PC-3 (cell line): ENCODE measurements at regions not wholly inside any gene's neighbourhood (a gene's known extent, or its start where the extent isn't known, plus 50 kb on each side); places are given as distances from the start of the nearest gene placed in this dataset.
"Not testable (repeated sequence)": the region's sequence is repeated elsewhere in the genome, so short reads cannot be mapped to it uniquely, and the experiment has no call there.

Experiments used
- ATAC-seq: fragments of 200-7000 bp; cut with Tn5 transposase; 2 replicates; pipeline ENCODE4 v1.9.1; 2020; ENCODE audit warnings: mild to moderate bottlenecking, moderate library complexity
- BruUV-seq: library from RNA; stranded (reverse); fragments of 400-500 nt; replicated peaks from 2 replicates; lab custom pipeline; 2021; lab: Mats Ljungman, UMichigan
- CTCF ChIA-PET: fragments of 300-600 bp; sonication (Branson Sonifier 250); formaldehyde crosslinking; loops from one replicate; lab custom pipeline; 2022; ENCODE audit warnings: antibody characterized with exemption; lab: Charles Lee
- POLR2A ChIA-PET: fragments of 300-600 bp; sonication (Branson Sonifier 250); formaldehyde crosslinking; loops from one replicate; lab custom pipeline; 2022; ENCODE audit warnings: antibody characterized with exemption; ENCODE audit not compliant: unreplicated experiment; lab: Charles Lee
- DNase-seq: peaks from one replicate; pipeline ENCODE4 v3.0.0-alpha.2; 2015
- H2AFZ ChIP-seq: fragments of 300-600 bp; sonication (generic); 2 replicates; pipeline ENCODE4 v1.6.0; 2016; ENCODE audit warnings: antibody characterized with exemption, low read length
- H3F3A ChIP-seq: fragments of 300-600 bp; sonication (generic); one replicate; pipeline ENCODE4 v1.6.0; 2017; ENCODE audit warnings: antibody characterized with exemption, low read length, control low read depth, mild to moderate bottlenecking; ENCODE audit not compliant: unreplicated experiment
- H3K27ac ChIP-seq: fragments of 300-600 bp; sonication (generic); 2 replicates; pipeline ENCODE4 v1.5.1; 2016; ENCODE audit warnings: mild to moderate bottlenecking, low read length
- H3K27me3 ChIP-seq: fragments of 300-600 bp; sonication (generic); 2 replicates; pipeline ENCODE4 v1.6.1; 2016; ENCODE audit warnings: low read length, mixed read lengths
- H3K36me3 ChIP-seq: fragments of 300-600 bp; sonication (generic); 2 replicates; pipeline ENCODE4 v1.6.1; 2016; ENCODE audit warnings: low read depth, mixed run types, low read length, mixed read lengths
- H3K4me1 ChIP-seq: fragments of 300-600 bp; sonication (generic); 2 replicates; pipeline ENCODE4 v1.5.1; 2016; ENCODE audit warnings: low read length; ENCODE audit not compliant: insufficient read depth
- H3K4me2 ChIP-seq: fragments of 300-600 bp; sonication (generic); 2 replicates; pipeline ENCODE4 v1.6.0; 2016; ENCODE audit warnings: low read length
- H3K4me3 ChIP-seq: fragments of 300-600 bp; sonication (generic); 2 replicates; pipeline ENCODE4 v1.5.1; 2016; ENCODE audit warnings: mild to moderate bottlenecking, low read length, mixed read lengths
- H3K79me2 ChIP-seq: fragments of 300-600 bp; sonication (generic); 2 replicates; pipeline ENCODE4 v1.6.1; 2017; ENCODE audit warnings: low read length, mixed read lengths
- H3K9ac ChIP-seq: fragments of 300-600 bp; sonication (generic); 2 replicates; pipeline ENCODE4 v1.6.0; 2016; ENCODE audit warnings: mild to moderate bottlenecking, low read length
- H3K9me2 ChIP-seq: fragments of 300-600 bp; sonication (generic); replicated peaks from 2 replicates; pipeline ENCODE4 v1.6.1; 2016; ENCODE audit warnings: mixed run types, low read length, mixed read lengths
- H3K9me3 ChIP-seq: fragments of 300-600 bp; sonication (generic); 2 replicates; pipeline ENCODE4 v1.6.1; 2016; ENCODE audit warnings: low read length, mixed read lengths
- H4K20me1 ChIP-seq: fragments of 300-600 bp; sonication (generic); 2 replicates; pipeline ENCODE4 v1.6.1; 2016; ENCODE audit warnings: low read length, mixed read lengths
- CTCF ChIP-seq: fragments of 300-600 bp; sonication (generic); conservative IDR thresholded peaks from 2 replicates; pipeline ENCODE4 v1.5.1; 2017; ENCODE audit warnings: antibody characterized with exemption, low read depth, mild to moderate bottlenecking, low read length
- EZH2 ChIP-seq: fragments of 300-600 bp; sonication (generic); IDR thresholded peaks from one replicate; pipeline ENCODE4 v1.6.1; 2017; ENCODE audit warnings: antibody characterized with exemption, mild to moderate bottlenecking, low read length; ENCODE audit not compliant: unreplicated experiment
- EZH2phosphoT487 ChIP-seq: fragments of 300-600 bp; sonication (generic); IDR thresholded peaks from 2 replicates; pipeline ENCODE4 v1.6.1; 2018; ENCODE audit warnings: mild to moderate bottlenecking, antibody characterized with exemption, low read length, borderline replicate concordance
- intact Hi-C: fragments of 100-400 bp; cut with micrococcal nuclease; formaldehyde crosslinking; loops from 2 replicates; pipeline ENCODE4 v1.9.0; 2023

- ChIA-PET POLR2A (no interaction called here), CTCF (no interaction called here)
- Histone ChIP-seq H2AFZ (no peak overlapping the region), H3K27me3 (no peaks in the 10 kb centered on the region), H3K4me3 (no peak overlapping the region), H3F3A (no peaks in the 10 kb centered on the region), H3K4me1 (no peaks in the 10 kb centered on the region), H3K79me2 (no peaks in the 10 kb centered on the region), H3K4me2 (no peak overlapping the region), H3K27ac (no peak overlapping the region), H3K9ac (no peak overlapping the region), H3K9me3 (no peaks in the 10 kb centered on the region), H4K20me1 (no peaks in the 10 kb centered on the region), H3K36me3 (no peaks in the 10 kb centered on the region), H3K9me2 (no peaks in the 10 kb centered on the region)
- no peak for ATAC-seq
- DNase-seq, result no peak
- TF ChIP-seq CTCF, result no peak
- TF ChIP-seq EZH2phosphoT487, result no peak
- TF ChIP-seq EZH2, result no peak
- BruUV-seq, result no TSS peak
- intact Hi-C loops, result no loop called here
Measured at GRCh38 chr5:145396888-145397287, 438.3 kb downstream of the PRELID2 start.

GRCh38 chr5:145395151-145395550 lies 440.0 kb downstream of the PRELID2 start:
- H3K9me2 ChIP-seq, H3K9me3 ChIP-seq, H3K27ac ChIP-seq, H3K4me1 ChIP-seq, H3K79me2 ChIP-seq, H3F3A ChIP-seq, H3K4me2 ChIP-seq, intact Hi-C loops, ATAC-seq, H4K20me1 ChIP-seq, H3K36me3 ChIP-seq, H3K4me3 ChIP-seq, H3K27me3 ChIP-seq, BruUV-seq, DNase-seq, H2AFZ ChIP-seq, H3K9ac ChIP-seq, POLR2A ChIA-PET, CTCF ChIA-PET: not testable (repeated sequence)

- POLR2A ChIA-PET, result no interaction called here
- no peak overlapping the region for H2AFZ ChIP-seq
- ATAC-seq, result no peak
- no TSS peak for BruUV-seq
- no peak overlapping the region for H3K4me3 ChIP-seq
- H4K20me1 ChIP-seq, result no peaks in the 10 kb centered on the region
- intact Hi-C loops, result no loop called here
- H3F3A ChIP-seq, result no peaks in the 10 kb centered on the region
- no peak overlapping the region for H3K9ac ChIP-seq
- no peak for DNase-seq
- no peak overlapping the region for H3K27ac ChIP-seq
- H3K4me1 ChIP-seq, result no peaks in the 10 kb centered on the region
- no peaks in the 10 kb centered on the region for H3K27me3 ChIP-seq
- H3K9me3 ChIP-seq, result no peaks in the 10 kb centered on the region
- CTCF ChIA-PET, result no interaction called here
- no peak overlapping the region for H3K4me2 ChIP-seq
- no peaks in the 10 kb centered on the region for H3K79me2 ChIP-seq
- H3K36me3 ChIP-seq, result no peaks in the 10 kb centered on the region
- TF ChIP-seq EZH2 (no peak), CTCF (no peak), EZH2phosphoT487 (no peak)
- H3K9me2 ChIP-seq, result no peaks in the 10 kb centered on the region
Measured at GRCh38 chr5:145393426-145393825, 441.7 kb downstream of the PRELID2 start.
